ENCODE measurements at regions not wholly inside any gene's neighbourhood (a gene's known extent, or its start where the extent isn't known, plus 50 kb on each side); places are given as distances from the start of the nearest gene placed in this dataset.

GRCh38 chr6:6843777-6844176 is 255.3 kb downstream of the LY86 start:
- no peak for TF ChIP-seq POLR2A (IDR thresholded peaks at IDR 0.05; ENCODE audit: low read length)
- TF ChIP-seq GATA1 (IDR thresholded peaks at IDR 0.05; ENCODE audit: low read depth, low read length) = no peak
